Neural cell (in vitro differentiated cells): ENCODE measurements at regions not wholly inside any gene's neighbourhood (a gene's known extent, or its start where the extent isn't known, plus 50 kb on each side); places are given as distances from the start of the nearest gene placed in this dataset.

ENCODE experiments used
- H2AFZ ChIP-seq: fragments of 200-600, 300-800 bp; sonication (generic), shearing (Covaris generic); 2 replicates; pipeline ENCODE4 v1.6.0; 2014; ENCODE audit warnings: low read depth, mild to moderate bottlenecking, antibody characterized with exemption, low read length, moderate library complexity
- H3F3A ChIP-seq: fragments of 200-600 bp; shearing (Covaris generic); 2 replicates; pipeline ENCODE4 v1.6.1; 2016; ENCODE audit warnings: mild to moderate bottlenecking, moderate library complexity, mixed read lengths, antibody characterized with exemption, low read length; ENCODE audit not compliant: insufficient read depth, poor library complexity, severe bottlenecking
- H3K27ac ChIP-seq: fragments of 200-600, 300-800 bp; sonication (generic), shearing (Covaris generic); 2 replicates; pipeline ENCODE4 v1.5.1; 2014; ENCODE audit warnings: mild to moderate bottlenecking, low read length, moderate library complexity
- H3K27me3 ChIP-seq: fragments of 300-800, 200-600 bp; sonication (generic), shearing (Covaris generic); 2 replicates; pipeline ENCODE4 v1.6.0; 2014; ENCODE audit warnings: mild to moderate bottlenecking, low read depth, low read length, moderate library complexity; ENCODE audit not compliant: insufficient read depth
- H3K36me3 ChIP-seq: fragments of 300-800, 200-600 bp; sonication (generic), shearing (Covaris generic); 2 replicates; pipeline ENCODE4 v1.5.1; 2014; ENCODE audit warnings: mild to moderate bottlenecking, antibody characterized with exemption, low read length, moderate library complexity; ENCODE audit not compliant: insufficient read depth
- H3K4me2 ChIP-seq: fragments of 300-800, 200-600 bp; sonication (generic), shearing (Covaris generic); 2 replicates; pipeline ENCODE4 v1.6.0; 2014; ENCODE audit warnings: mild to moderate bottlenecking, low read length
- H3K4me3 ChIP-seq: fragments of 300-800, 200-600 bp; sonication (generic), shearing (Covaris generic); 2 replicates; pipeline ENCODE4 v1.5.1; 2014; ENCODE audit warnings: mild to moderate bottlenecking, low read length, moderate library complexity
- H3K79me2 ChIP-seq: fragments of 200-600 bp; shearing (Covaris generic); replicated peaks from 2 replicates; pipeline ENCODE4 v1.6.0; 2014; ENCODE audit warnings: mild to moderate bottlenecking, low read length, moderate library complexity; ENCODE audit not compliant: insufficient read depth
- H3K9ac ChIP-seq: fragments of 300-800, 200-600 bp; sonication (generic), shearing (Covaris generic); 2 replicates; pipeline ENCODE4 v1.6.1; 2016; ENCODE audit warnings: mild to moderate bottlenecking, low read length, mixed read lengths
- H3K9me2 ChIP-seq: fragments of 200-600 bp; shearing (Covaris generic); 2 replicates; pipeline ENCODE4 v1.6.1; 2016; ENCODE audit warnings: mild to moderate bottlenecking, low read length, mixed read lengths; ENCODE audit not compliant: insufficient read depth
- H3K9me3 ChIP-seq: fragments of 200-600, 300-800 bp; sonication (generic), shearing (Covaris generic); 2 replicates; pipeline ENCODE4 v1.6.1; 2016; ENCODE audit warnings: mild to moderate bottlenecking, mixed run types, low read length, moderate library complexity, mixed read lengths
- H4K20me1 ChIP-seq: fragments of 200-600 bp; shearing (Covaris generic); 2 replicates; pipeline ENCODE4 v1.6.1; 2016; ENCODE audit warnings: mild to moderate bottlenecking, mixed run types; ENCODE audit not compliant: insufficient read depth
- EP300 ChIP-seq: fragments of 450-650 bp; conservative IDR thresholded peaks from 2 replicates; pipeline ENCODE4 v1.6.1; 2014; ENCODE audit warnings: antibody characterized with exemption, mild to moderate bottlenecking, moderate library complexity; ENCODE audit not compliant: poor library complexity, severe bottlenecking
- EZH2 ChIP-seq: fragments of 200-600, 300-800 bp; shearing (Covaris generic), sonication (generic); IDR thresholded peaks from 2 replicates; pipeline ENCODE4 v1.6.1; 2014; ENCODE audit warnings: antibody characterized with exemption, low read length, borderline replicate concordance, mild to moderate bottlenecking; ENCODE audit not compliant: insufficient read depth, poor library complexity, severe bottlenecking
- MXI1 ChIP-seq: fragments of 450-650 bp; conservative IDR thresholded peaks from 2 replicates; pipeline ENCODE4 v1.6.1; 2014; ENCODE audit warnings: antibody characterized with exemption, mild to moderate bottlenecking; ENCODE audit not compliant: poor library complexity, severe bottlenecking
- POLR2AphosphoS5 ChIP-seq: IDR thresholded peaks from 2 replicates; pipeline ENCODE4 v1.6.1; 2012
- RAD21 ChIP-seq: fragments of 450-650 bp; conservative IDR thresholded peaks from 2 replicates; pipeline ENCODE4 v1.6.1; 2014; ENCODE audit warnings: antibody characterized with exemption, mild to moderate bottlenecking, moderate library complexity
- REST ChIP-seq: IDR thresholded peaks from 2 replicates; pipeline ENCODE4 v1.6.1; 2012; ENCODE audit warnings: borderline replicate concordance
- SMC3 ChIP-seq: fragments of 450-650 bp; conservative IDR thresholded peaks from 2 replicates; pipeline ENCODE4 v1.6.1; 2014; ENCODE audit warnings: antibody characterized with exemption, mild to moderate bottlenecking, moderate library complexity; ENCODE audit not compliant: poor library complexity
- TAF1 ChIP-seq: IDR thresholded peaks from 2 replicates; pipeline ENCODE4 v1.6.1; 2012; ENCODE audit warnings: low read depth
- TF ChIP-seq, protein P1 (sequence below): fragments of 450-650 bp; IDR thresholded peaks from 2 replicates; pipeline ENCODE4 v1.5.1; 2014; ENCODE audit warnings: antibody characterized with exemption, mild to moderate bottlenecking, moderate library complexity; ENCODE audit not compliant: poor library complexity, severe bottlenecking

GRCh38 chrX:118205421-118206395 lies 89.1 kb upstream of the KLHL13 start:
- TF ChIP-seq, protein P1, sequence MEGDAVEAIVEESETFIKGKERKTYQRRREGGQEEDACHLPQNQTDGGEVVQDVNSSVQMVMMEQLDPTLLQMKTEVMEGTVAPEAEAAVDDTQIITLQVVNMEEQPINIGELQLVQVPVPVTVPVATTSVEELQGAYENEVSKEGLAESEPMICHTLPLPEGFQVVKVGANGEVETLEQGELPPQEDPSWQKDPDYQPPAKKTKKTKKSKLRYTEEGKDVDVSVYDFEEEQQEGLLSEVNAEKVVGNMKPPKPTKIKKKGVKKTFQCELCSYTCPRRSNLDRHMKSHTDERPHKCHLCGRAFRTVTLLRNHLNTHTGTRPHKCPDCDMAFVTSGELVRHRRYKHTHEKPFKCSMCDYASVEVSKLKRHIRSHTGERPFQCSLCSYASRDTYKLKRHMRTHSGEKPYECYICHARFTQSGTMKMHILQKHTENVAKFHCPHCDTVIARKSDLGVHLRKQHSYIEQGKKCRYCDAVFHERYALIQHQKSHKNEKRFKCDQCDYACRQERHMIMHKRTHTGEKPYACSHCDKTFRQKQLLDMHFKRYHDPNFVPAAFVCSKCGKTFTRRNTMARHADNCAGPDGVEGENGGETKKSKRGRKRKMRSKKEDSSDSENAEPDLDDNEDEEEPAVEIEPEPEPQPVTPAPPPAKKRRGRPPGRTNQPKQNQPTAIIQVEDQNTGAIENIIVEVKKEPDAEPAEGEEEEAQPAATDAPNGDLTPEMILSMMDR: no peak
- Histone ChIP-seq H3K4me2 (no peak overlapping the region), H4K20me1 (no peaks in the 10 kb centered on the region), H3K4me3 (no peak overlapping the region), H2AFZ (no peak overlapping the region), H3K36me3 (no peaks in the 10 kb centered on the region), H3K27ac (no peak overlapping the region), H3K79me2 (no peaks in the 10 kb centered on the region), H3K9me2 (no peaks in the 10 kb centered on the region), H3F3A (no peaks in the 10 kb centered on the region), H3K9ac (no peak overlapping the region), H3K9me3 (no peaks in the 10 kb centered on the region), H3K27me3 (no peaks in the 10 kb centered on the region)

GRCh38 chrX:118207831-118208453 lies 91.3 kb upstream of the KLHL13 start:
- H3K4me2 ChIP-seq: no peak overlapping the region
- H2AFZ ChIP-seq: no peak overlapping the region
- H3K9ac ChIP-seq: no peak overlapping the region
- no peak overlapping the region for H3K27ac ChIP-seq
- H3K79me2 ChIP-seq: no peaks in the 10 kb centered on the region
- no peak for TF ChIP-seq SMC3
- TF ChIP-seq EP300: no peak
- no peak for TF ChIP-seq RAD21
- TF ChIP-seq POLR2AphosphoS5: no peak
- no peak for TF ChIP-seq MXI1
- TF ChIP-seq EZH2: no peak
- no peak for TF ChIP-seq REST
- TF ChIP-seq TAF1: no peak
- TF ChIP-seq, protein P1: no peak
- no peaks in the 10 kb centered on the region for H3K9me2 ChIP-seq
- no peaks in the 10 kb centered on the region for H3K36me3 ChIP-seq
- no peaks in the 10 kb centered on the region for H3F3A ChIP-seq
- no peaks in the 10 kb centered on the region for H3K9me3 ChIP-seq
- no peaks in the 10 kb centered on the region for H4K20me1 ChIP-seq
- no peak overlapping the region for H3K4me3 ChIP-seq
- no peaks in the 10 kb centered on the region for H3K27me3 ChIP-seq
